HUDEP-2 (cell line): ENCODE measurements at regions not wholly inside any gene's neighbourhood (a gene's known extent, or its start where the extent isn't known, plus 50 kb on each side); places are given as distances from the start of the nearest gene placed in this dataset.

Experiments
- DNase-seq, 76 experiments: peaks; one replicate each; lab custom pipeline; 2025; ENCODE audit not compliant: unreplicated experiment in 76 of 76; lab: John Stamatoyannopoulos, UW

- no peak for DNase-seq
These were observed 304.0 kb downstream of the RRAGC start for GRCh38 chr1:38555594-38555993.

DNA sequence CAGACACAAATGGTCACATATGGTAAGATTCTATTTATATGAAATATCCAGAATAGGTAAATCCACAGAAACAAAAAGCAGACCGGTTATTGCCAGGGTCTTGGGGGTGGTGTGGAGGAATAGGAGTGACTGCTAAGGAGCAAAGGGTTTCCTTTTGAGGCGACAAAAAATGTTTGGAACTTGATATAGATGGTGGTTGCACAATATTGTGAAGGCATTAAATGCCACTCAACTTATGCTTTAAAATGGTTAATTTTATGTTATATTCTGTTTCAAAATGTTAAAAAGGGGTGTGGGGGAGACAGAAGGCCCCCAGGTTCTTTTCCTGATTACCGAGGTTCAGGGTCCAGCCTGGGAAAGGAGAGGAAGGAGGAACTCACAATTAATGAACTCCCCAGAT, 304.4 kb downstream of the RRAGC start:
- DNase-seq: no peak

GRCh38 chr1:38551318-38552307, 308.0 kb downstream of the RRAGC start:
- no peak for DNase-seq

DNA sequence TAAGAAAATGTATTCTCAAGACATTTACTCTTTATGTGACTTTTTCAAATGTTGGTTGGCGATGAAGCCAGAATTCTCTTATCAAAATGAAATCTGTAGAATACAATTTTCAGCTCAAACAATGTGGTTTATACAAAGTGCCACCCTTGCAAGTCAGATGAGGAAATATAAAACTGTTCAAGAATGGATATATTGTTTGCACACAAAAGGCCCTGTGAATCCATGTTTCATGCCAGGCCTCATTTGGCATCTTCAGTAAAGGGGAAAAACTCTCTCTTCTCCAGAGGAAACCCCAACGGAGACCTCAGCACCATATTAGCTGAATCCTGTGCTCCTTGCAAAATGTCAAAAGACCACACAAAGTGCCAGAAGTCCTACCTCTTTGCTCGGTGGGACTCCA, 310.4 kb downstream of the RRAGC start:
- DNase-seq: no peak

DNA sequence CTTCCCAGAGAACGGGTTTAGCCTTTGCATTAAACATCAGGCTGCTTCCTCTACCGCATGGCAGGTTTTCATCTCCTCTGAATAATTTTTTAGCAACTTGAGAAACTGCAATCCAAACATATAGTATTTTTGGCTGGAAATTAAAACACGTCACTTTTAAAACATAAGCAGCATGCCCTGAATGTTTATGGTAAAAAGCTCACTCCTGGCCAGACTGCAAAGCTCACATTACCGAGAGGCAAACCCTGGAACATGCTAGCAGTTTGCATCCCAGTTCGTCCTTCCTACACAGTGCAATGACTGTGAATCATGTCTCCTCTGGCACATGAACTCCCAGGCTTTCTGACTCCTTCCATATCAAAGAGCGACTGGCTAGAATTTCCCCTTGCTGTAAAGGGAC, 312.3 kb downstream of the RRAGC start:
- DNase-seq: no peak

DNA sequence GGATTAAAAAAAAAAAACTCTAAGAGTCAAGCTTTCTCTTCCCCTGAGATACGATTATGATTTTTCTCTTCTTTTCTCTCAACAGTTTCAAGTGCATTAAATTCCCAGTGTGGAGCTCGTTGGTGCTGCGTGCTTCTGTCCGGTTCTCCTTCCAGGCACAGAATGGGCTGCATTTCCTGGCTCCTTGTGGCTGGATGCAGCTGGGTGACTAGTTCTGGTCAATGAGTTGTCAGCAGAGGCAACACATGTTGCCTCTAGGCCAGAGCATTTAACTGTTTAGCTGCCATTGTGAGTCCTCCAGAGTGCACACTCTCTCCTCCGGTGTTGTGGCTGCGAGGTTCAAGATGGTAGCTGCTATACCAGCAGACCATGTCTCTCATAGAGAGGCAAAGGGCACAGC, 312.9 kb downstream of the RRAGC start:
- DNase-seq: no peak

- no peak for DNase-seq
These were observed 318.3 kb downstream of the RRAGC start for GRCh38 chr1:38541223-38541622.

DNA sequence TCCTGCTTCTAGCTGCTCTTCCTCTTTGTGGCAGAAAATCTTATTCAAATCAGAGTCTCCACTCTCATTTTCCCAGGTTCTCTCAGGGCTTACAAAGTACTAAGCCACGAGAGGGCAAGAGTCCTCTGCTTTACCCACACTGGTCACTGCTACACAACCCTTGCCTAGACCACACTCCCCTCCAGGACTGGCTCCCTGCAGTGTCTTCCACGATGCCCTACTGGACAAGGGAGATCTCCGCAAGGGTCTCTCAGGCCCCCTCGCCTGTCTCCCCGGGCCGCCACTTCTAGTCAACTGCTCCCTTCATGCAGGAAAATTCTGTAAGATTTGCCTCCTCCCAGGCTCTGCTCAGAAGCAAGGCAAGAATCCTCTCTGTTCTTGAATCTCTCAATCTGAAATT, 319.6 kb downstream of the RRAGC start:
- DNase-seq: no peak

- no peak for DNase-seq
These were observed 320.7 kb downstream of the RRAGC start for GRCh38 chr1:38538834-38539233.

GRCh38 chr1:38536089-38536488, 323.5 kb downstream of the RRAGC start:
- DNase-seq: no peak

DNA sequence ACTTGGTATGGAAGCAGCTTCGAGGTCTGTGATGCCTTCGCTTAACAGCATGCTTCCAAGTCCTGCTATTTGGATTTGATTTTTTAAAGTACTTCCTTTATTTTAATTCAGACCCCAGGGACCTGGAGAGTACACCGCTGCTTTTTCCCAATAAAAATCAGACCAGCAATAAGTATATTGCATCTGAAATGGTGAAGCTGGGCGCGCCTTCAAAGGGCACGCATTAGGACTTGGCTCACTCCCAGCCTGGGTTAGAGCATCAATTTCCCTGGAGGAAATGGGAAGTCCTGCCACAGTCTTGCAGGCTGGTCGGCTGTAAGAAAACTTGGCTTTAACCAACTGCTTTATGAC, 325.1 kb downstream of the RRAGC start:
- DNase-seq: no peak

GRCh38 chr1:38533772-38534472, 325.6 kb downstream of the RRAGC start:
- DNase-seq: peak in 4 of 76 experiments; percentile 3 to 23 (median 10)

- DNase-seq: no peak
These were observed 328.6 kb downstream of the RRAGC start for GRCh38 chr1:38530957-38531356.

- no peak for DNase-seq
These were observed 329.6 kb downstream of the RRAGC start for GRCh38 chr1:38529946-38530345.

GRCh38 chr1:38529391-38529790, 330.2 kb downstream of the RRAGC start:
- no peak for DNase-seq

GRCh38 chr1:38528623-38529022, 330.9 kb downstream of the RRAGC start:
- DNase-seq: no peak

DNA sequence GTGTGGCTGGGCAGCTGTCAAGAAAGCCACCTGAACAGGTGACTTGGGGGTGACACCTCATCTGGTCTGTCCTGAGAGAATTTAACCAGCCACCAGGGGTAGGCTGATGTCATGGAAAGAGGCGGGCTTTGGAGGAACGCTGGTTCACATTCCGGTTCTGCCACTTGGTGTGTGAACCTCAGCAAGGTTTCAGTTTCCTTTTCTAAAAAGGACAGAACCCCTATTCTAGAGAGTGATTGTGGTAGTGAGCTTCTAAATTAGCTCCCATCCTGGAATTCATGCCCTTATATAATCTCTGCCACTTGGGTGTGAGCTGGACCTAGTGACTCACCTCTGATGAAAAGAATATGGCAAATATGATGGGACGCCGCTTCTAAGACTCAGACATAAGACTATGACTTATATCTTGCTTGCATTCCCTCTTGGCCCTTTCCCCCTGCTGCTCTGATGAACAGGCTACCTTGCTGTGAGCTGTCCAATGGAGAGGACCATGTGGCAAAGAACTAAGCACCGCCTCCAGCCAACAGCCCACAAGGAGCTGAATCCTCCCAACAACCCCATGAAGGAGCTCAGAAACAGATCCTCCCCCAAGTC, 332.1 kb downstream of the RRAGC start:
- DNase-seq: no peak

DNA sequence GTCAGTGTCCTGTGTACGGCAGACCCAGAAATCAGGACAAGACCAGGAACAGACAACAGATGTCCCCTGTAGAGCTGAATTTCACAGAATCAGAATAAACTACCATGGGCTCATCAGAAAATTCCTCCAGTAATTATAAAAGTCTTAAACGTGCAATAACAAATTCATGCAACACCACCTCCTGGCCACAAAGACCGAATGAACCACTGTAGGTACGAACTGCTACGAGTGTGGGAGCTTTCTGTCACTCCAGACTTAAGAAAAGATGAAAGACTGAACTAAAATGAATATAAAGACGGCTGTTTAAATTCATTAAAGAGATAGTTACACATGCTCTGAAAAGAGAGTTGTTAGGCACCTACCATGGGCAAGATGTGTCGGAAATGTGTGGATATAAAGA, 333.5 kb downstream of the RRAGC start:
- DNase-seq: no peak

DNA sequence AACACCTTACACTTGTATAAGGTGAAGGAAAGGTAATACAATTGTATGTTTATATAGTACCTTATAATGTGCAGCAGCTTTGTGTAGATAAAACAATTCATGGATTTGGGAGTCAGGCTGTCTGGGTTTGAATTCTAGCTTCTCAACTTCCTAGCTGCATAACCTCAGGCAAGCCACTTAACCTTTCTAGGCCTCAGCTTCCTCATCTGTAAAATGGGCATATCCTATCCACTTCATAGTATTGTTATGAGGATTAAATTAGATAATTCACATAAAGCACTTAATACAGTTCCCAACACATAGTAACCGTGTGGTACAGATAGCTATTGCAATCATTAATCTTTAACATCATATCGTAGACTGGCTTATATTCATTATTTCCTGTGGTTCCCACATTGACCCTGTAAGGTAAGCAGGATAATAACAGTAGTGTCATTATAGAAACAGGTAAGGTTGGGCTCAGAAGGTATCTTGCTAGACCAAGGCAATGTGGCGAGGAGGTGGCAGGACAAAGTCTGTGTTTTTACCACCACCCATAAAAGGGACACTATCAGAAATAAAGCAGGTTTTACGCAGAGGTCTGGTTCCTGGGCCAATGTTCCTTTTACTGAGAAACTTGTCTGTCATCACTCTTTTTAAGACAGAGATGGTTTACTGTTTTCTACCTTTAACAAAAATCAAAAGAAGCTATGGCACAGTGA, 334.1 kb downstream of the RRAGC start:
- no peak for DNase-seq

GRCh38 chr1:38524025-38524641, 335.4 kb downstream of the RRAGC start:
- no peak for DNase-seq

- no peak for DNase-seq
These were observed 336.0 kb downstream of the RRAGC start for GRCh38 chr1:38523568-38523939.
